EH (cell line): ENCODE measurements at regions not wholly inside any gene's neighbourhood (a gene's known extent, or its start where the extent isn't known, plus 50 kb on each side); places are given as distances from the start of the nearest gene placed in this dataset.
A peak's percentile ranks its signal among the peaks of the same experiment; 100 is the strongest.

ENCODE experiments used
- DNase-seq: peaks from one replicate; pipeline ENCODE4 v3.0.0-alpha.2; 2015; ENCODE audit warnings: low read depth

GRCh38 chr1:228848406-228848805 is 113.1 kb downstream of the RHOU start:
- DNase-seq, result no peak

GRCh38 chr1:228849011-228849541 is 113.8 kb downstream of the RHOU start:
- no peak for DNase-seq

- peak; percentile 19 for DNase-seq
These were observed 115.1 kb downstream of the RHOU start for GRCh38 chr1:228850141-228851100.

GRCh38 chr1:228851193-228851592 is 115.9 kb downstream of the RHOU start:
- DNase-seq, result no peak

- no peak for DNase-seq
These were observed 116.3 kb downstream of the RHOU start for GRCh38 chr1:228851618-228852017.

- DNase-seq, result no peak
These were observed 116.7 kb downstream of the RHOU start for GRCh38 chr1:228852024-228852423.

- DNase-seq, result no peak
These were observed 117.3 kb downstream of the RHOU start for GRCh38 chr1:228852511-228853088.

GRCh38 chr1:228853191-228853590 is 117.9 kb downstream of the RHOU start:
- DNase-seq, result no peak

- no peak for DNase-seq
These were observed 118.4 kb downstream of the RHOU start for GRCh38 chr1:228853637-228854036.

GRCh38 chr1:228854907-228855306 is 119.6 kb downstream of the RHOU start:
- DNase-seq, result no peak

- no peak for DNase-seq
These were observed 122.3 kb downstream of the RHOU start for GRCh38 chr1:228857611-228858010.

- DNase-seq, result peak; percentile 87
These were observed 125.9 kb downstream of the RHOU start for GRCh38 chr1:228860911-228861831.

- DNase-seq, result no peak
These were observed 126.5 kb downstream of the RHOU start for GRCh38 chr1:228861832-228862180.

- DNase-seq, result no peak
These were observed 127.5 kb downstream of the RHOU start for GRCh38 chr1:228862542-228863505.

- DNase-seq, result no peak
These were observed 128.5 kb downstream of the RHOU start for GRCh38 chr1:228863776-228864175.

- DNase-seq, result no peak
These were observed 130.5 kb downstream of the RHOU start for GRCh38 chr1:228865627-228866330.

- DNase-seq, result no peak
These were observed 131.2 kb downstream of the RHOU start for GRCh38 chr1:228866468-228866867.

GRCh38 chr1:228867108-228867950 is 132.1 kb downstream of the RHOU start:
- no peak for DNase-seq

GRCh38 chr1:228867951-228868730 is 132.9 kb downstream of the RHOU start:
- no peak for DNase-seq
